ENCODE measurements at regions not wholly inside any gene's neighbourhood (a gene's known extent, or its start where the extent isn't known, plus 50 kb on each side); places are given as distances from the start of the nearest gene placed in this dataset.

DNA sequence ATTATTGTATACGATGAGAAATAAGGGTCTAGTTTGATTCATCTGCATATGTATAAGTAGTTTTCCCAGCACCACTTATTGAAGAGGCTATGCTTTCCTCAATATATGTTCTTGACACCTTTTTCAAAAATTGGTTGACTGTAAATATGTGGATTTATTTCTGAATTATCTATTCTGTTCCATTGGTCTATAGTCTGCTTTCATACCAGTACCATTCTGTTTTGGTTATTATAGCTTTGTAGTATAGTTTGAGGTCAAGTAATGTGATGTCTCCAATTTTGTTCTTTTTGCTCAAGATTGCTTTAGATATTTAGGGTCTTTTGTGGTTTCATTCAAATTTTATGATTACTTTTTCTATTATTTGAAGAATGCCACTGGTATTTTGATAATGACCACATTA lies 103.8 kb upstream of the LIPC start:
- 98 to 99% (median 98%) methylated on average over 1 of the region's 1 CpG for WGBS, 3 donors

DNA sequence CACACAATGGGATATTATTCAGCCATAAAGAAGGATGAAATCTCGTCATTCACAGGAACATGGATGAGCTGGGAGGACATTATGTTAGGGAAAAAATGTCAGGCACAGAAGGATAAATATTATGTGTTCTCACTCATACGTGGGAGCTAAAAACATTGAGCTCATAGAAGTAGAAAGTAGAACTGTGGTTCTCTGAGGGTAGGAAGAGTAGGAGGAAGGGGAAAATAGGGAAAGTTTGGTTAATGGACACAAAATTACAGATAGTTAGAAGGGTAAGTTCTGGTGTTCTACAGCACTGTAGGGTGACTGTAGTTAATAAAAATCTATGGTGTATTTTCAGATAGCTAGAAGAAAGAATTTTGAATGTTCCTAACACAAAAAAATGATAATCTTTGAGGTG lies 102.6 kb upstream of the LIPC start:
- Histone ChIP-seq H3K36me3 (no peaks in the 10 kb centered on the region), H3K4me3 (no peak overlapping the region), H3K9me3 (no peaks in the 10 kb centered on the region), H3K27me3 (no peaks in the 10 kb centered on the region), H3K27ac (no peak overlapping the region), H3K4me1 (ENCODE audit: insufficient read depth) (peaks cover 3% of the 10 kb centered on the region)
- intact Hi-C loops (cut with DNase I), result no loop called here
- DNase-seq, result no peak
- TF ChIP-seq, protein P1, sequence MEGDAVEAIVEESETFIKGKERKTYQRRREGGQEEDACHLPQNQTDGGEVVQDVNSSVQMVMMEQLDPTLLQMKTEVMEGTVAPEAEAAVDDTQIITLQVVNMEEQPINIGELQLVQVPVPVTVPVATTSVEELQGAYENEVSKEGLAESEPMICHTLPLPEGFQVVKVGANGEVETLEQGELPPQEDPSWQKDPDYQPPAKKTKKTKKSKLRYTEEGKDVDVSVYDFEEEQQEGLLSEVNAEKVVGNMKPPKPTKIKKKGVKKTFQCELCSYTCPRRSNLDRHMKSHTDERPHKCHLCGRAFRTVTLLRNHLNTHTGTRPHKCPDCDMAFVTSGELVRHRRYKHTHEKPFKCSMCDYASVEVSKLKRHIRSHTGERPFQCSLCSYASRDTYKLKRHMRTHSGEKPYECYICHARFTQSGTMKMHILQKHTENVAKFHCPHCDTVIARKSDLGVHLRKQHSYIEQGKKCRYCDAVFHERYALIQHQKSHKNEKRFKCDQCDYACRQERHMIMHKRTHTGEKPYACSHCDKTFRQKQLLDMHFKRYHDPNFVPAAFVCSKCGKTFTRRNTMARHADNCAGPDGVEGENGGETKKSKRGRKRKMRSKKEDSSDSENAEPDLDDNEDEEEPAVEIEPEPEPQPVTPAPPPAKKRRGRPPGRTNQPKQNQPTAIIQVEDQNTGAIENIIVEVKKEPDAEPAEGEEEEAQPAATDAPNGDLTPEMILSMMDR (IDR thresholded peaks at IDR 0.05), result no peak
- no peak for TF ChIP-seq POLR2A (IDR thresholded peaks at IDR 0.05)
- no peak for TF ChIP-seq EP300 (IDR thresholded peaks at IDR 0.05)
- WGBS, 3 donors, result 59 to 69% (median 64%) methylated on average over 2 of the region's 2 CpGs

More for the DNA sequence above, 103.8 kb upstream of the LIPC start:
- Histone ChIP-seq H3K4me1 (ENCODE audit: insufficient read depth) (peaks cover 3% of the 10 kb centered on the region), H3K4me3 (no peak overlapping the region), H3K9me3 (no peaks in the 10 kb centered on the region), H3K27me3 (no peaks in the 10 kb centered on the region), H3K27ac (no peak overlapping the region), H3K36me3 (no peaks in the 10 kb centered on the region)
- DNase-seq, result no peak
- TF ChIP-seq, protein P1 (IDR thresholded peaks at IDR 0.05), result no peak
- TF ChIP-seq POLR2A (IDR thresholded peaks at IDR 0.05) (no peak), EP300 (IDR thresholded peaks at IDR 0.05) (no peak)
- intact Hi-C loops (cut with DNase I), result no loop called here

DNA sequence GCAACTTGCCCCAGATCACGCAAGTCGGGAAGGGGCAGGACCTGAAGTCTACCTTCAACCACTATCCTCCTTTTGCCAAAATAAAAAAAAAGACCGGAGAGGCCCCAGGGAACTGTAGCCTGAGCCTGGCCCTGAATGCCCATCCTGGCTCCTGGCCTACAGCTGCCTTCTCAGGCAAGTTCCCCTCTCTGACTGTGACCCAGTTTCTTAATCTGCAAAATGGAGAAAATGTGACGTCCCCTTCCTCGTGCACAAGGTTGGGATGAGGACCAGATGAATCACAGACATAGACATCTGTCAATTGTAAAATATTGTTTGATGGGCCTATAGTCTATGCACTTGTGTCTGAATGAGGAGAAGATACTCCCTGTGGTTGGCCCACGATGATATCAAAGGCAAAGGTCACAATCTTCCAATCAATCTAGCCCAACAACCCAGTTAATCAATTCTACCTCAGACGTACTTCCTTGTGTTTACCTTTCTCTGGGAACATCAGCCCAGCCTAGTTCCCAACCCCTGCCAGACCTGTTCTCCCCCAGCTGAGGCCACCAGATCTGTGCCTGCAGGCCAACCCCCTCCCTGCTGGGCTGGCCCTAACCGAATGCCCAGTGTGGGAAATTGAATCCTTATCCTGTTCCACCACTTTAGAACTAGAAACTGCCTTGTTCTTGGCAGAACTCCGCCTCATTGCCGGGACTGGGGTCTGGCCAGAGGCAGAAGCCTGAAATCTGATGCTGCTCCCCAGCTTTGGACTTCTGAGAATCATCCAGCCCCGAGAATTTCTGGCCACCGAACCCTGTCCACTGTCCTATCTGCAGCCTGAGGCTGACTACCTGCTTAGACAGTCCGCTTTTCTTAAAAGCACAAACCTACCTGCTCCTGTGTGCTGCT lies 101.8 kb upstream of the LIPC start:
- Histone ChIP-seq H3K4me1 (ENCODE audit: insufficient read depth) (peaks cover 3% of the 10 kb centered on the region), H3K4me3 (no peak overlapping the region), H3K27me3 (no peaks in the 10 kb centered on the region), H3K9me3 (no peaks in the 10 kb centered on the region), H3K27ac (peak overlapping the region in 1 of 2 donors; percentile 4), H3K36me3 (no peaks in the 10 kb centered on the region)
- intact Hi-C loops (cut with DNase I), result no loop called here
- WGBS, 3 donors, result 72 to 81% (median 76%) methylated on average over 13 of the region's 13 CpGs
- no peak for TF ChIP-seq POLR2A (IDR thresholded peaks at IDR 0.05)
- TF ChIP-seq, protein P1 (IDR thresholded peaks at IDR 0.05), result no peak
- no peak for TF ChIP-seq EP300 (IDR thresholded peaks at IDR 0.05)
- DNase-seq, result no peak

DNA sequence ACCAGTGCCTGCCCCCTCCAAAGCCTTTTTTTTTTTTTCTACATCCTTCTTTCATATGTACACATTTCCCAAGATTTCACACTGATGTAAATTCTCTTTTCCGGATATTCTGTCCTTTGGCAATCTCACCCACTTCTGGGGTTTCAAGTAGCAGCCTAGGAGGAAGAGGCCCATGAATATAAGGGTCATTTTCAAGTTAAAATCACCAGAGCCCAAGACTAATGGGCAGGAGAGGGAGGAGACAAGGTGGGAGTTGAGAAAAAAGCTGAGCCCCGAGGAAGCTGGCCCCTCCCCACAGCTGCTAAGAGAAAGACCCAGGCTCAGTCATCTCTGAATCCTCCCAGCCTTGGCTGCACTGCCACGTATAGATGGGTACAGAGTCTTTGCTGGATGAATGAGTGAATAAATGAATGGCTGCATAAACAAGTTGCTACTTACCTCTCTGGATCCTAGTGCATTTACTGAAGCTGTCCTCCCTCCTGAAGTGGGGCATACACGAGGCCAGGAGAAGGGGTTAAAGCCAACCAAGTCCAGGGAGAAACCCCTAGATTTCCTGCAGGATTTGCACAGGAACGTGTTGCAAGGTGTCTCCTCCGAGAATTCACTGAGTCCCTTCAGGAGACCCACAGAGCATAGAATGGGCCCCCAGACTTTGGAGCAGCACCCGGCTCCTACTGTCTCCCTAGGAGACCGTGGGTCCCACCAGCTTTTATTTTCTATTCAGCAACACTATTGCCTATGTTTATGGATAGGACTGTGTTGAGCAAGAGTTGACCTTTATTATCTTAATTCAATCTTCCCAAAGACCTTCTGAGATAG lies 100.8 kb upstream of the LIPC start:
- Histone ChIP-seq H3K27ac (peak overlapping the region in 1 of 2 donors; percentile 85), H3K9me3 (no peaks in the 10 kb centered on the region), H3K36me3 (no peaks in the 10 kb centered on the region), H3K27me3 (no peaks in the 10 kb centered on the region), H3K4me1 (ENCODE audit: insufficient read depth) (peaks cover 3% of the 10 kb centered on the region), H3K4me3 (no peak overlapping the region)
- no peak for DNase-seq
- TF ChIP-seq, protein P1 (IDR thresholded peaks at IDR 0.05), result no peak
- TF ChIP-seq POLR2A (IDR thresholded peaks at IDR 0.05), result no peak
- no peak for TF ChIP-seq EP300 (IDR thresholded peaks at IDR 0.05)
- WGBS, 3 donors, result 55 to 66% (median 60%) methylated on average over 8 of the region's 8 CpGs
- intact Hi-C loops (cut with DNase I), result no loop called here

Data from ovary (tissue), 7 donors.